ENCODE measurements at regions not wholly inside any gene's neighbourhood (a gene's known extent, or its start where the extent isn't known, plus 50 kb on each side); places are given as distances from the start of the nearest gene placed in this dataset.

DNA sequence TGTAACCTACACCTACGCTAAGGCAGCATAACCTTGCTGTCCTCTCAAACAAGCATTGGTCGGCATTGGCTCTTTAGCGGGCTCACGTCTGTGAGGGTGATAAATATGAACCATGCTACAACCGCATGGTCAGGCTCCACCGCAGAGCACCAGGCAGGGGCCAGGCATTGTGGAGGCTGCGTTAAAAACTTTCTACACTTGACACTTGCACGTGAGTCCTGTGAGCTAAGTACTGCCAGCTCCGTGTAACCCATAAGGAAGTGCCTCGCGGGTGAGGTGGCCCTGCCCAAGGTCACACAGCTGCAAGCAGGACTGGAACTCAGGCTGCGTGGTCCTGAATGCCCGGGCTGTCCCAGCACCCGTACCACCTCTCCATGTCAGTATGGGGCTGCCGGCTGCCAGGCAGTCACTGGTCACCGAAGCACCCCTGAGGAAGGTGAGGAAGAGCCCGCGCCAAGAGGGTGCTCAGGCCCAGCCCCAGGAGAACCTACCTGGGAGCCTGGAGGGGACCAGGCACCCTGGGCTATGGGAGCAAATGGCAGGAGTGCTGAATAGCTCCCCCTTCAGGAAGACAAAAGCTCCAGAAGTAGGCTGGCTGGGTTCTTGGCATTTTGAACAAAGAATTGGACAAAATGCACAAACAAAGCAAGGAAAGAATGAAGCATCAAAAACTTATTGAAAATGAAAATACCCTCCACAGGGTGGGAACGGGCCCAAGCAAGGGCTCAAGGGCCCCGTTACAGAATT, 271.1 kb upstream of the RAB6C start:
- Histone ChIP-seq H3K9me3 (no peaks in the 10 kb centered on the region), H3K36me3 (no peaks in the 10 kb centered on the region), H3K27me3 (no peaks in the 10 kb centered on the region), H3K4me3 (ENCODE audit: low read depth, low read length) (no peak overlapping the region), H3K4me1 (no peaks in the 10 kb centered on the region)
- TF ChIP-seq, protein P1, sequence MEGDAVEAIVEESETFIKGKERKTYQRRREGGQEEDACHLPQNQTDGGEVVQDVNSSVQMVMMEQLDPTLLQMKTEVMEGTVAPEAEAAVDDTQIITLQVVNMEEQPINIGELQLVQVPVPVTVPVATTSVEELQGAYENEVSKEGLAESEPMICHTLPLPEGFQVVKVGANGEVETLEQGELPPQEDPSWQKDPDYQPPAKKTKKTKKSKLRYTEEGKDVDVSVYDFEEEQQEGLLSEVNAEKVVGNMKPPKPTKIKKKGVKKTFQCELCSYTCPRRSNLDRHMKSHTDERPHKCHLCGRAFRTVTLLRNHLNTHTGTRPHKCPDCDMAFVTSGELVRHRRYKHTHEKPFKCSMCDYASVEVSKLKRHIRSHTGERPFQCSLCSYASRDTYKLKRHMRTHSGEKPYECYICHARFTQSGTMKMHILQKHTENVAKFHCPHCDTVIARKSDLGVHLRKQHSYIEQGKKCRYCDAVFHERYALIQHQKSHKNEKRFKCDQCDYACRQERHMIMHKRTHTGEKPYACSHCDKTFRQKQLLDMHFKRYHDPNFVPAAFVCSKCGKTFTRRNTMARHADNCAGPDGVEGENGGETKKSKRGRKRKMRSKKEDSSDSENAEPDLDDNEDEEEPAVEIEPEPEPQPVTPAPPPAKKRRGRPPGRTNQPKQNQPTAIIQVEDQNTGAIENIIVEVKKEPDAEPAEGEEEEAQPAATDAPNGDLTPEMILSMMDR (IDR thresholded peaks at IDR 0.05; ENCODE audit: low read depth, low read length) = no peak
- DNase-seq = no peak

DNA sequence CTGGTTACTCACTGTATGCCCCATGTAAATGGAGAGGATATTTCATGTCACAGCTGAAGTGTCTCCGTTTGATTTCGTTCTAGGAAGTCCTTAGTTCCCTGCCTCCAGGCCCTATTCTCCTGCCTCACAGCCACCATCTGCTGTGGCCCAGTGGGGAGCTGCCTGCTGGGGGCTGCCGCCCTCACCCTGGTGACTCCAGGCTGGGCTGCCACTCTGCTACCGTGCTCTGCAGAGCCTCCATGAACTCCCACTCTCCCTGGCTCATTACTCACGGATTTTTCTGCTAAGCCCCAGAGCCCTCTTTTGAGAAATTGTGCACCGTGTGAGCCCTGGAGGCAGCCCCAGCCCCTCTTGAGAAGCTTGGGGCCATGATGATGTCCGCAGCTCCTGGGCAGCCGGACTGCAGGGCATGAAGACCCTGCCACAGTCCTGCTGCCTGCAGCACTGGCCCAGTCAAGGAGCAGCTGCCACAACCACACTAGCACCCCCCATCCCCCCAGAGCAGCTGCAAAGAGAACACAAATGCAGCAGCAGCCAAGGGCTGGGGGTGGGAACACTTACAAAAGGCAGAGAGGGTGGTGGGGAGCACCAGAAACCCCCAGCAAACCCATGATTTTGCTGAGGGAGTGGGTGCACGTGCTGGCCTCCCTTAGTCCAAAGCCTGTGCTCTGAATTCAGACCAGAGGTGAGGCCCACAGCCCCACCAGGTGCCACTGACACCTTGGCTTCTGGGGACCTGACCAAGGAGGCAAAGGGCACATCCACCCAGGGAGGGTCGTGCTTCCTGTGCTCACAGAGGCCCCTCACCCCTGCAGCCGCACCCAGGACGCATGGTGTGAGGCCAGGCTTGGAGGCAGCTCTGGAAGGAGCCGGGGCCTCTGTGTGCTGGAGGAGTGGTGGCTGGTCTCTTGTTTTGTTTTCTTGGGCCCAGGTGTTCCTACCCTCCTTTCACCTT, 270.2 kb upstream of the RAB6C start:
- H3K4me3 ChIP-seq (ENCODE audit: low read depth, low read length) = no peak overlapping the region
- no peak for DNase-seq
- H3K9me3 ChIP-seq = no peaks in the 10 kb centered on the region
- no peaks in the 10 kb centered on the region for H3K4me1 ChIP-seq
- H3K27me3 ChIP-seq = no peaks in the 10 kb centered on the region
- TF ChIP-seq, protein P1 (IDR thresholded peaks at IDR 0.05; ENCODE audit: low read depth, low read length) = no peak
- H3K36me3 ChIP-seq = no peaks in the 10 kb centered on the region

DNA sequence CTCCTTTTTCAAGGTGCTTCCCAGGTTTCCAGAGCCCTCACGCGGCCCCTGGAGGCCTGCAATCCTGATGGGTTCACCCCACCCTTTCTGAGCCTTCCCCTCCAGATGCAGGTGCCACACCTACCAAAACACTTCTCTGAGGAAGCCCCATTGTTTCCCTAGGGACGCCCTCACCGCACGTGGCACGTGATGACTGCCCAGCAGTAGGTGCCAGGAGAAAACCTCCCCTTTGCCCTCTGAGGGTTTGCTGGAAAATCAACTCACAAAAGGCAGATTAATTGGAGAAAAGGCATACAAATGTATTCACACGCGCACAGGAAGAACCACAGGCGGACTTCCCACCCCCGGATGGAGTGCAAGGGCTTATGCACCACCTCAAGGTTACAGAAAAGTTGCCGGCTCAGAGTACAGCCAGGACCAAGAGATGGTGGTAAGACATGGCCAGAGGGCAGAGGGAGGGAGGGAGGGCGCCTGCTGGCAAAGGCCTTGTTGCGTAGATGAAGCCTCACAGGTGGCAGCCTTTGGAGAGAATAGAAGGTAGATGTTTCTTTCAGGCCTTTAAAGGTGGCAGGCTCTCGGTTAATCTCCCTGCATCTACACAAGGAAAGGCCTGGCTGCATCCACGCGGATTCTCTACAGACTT, 269.4 kb upstream of the RAB6C start:
- no peaks in the 10 kb centered on the region for H3K4me1 ChIP-seq
- no peak for DNase-seq
- H3K27me3 ChIP-seq = no peaks in the 10 kb centered on the region
- TF ChIP-seq, protein P1 (IDR thresholded peaks at IDR 0.05; ENCODE audit: low read depth, low read length) = no peak
- no peak overlapping the region for H3K4me3 ChIP-seq (ENCODE audit: low read depth, low read length)
- H3K36me3 ChIP-seq = no peaks in the 10 kb centered on the region
- H3K9me3 ChIP-seq = no peaks in the 10 kb centered on the region

DNA sequence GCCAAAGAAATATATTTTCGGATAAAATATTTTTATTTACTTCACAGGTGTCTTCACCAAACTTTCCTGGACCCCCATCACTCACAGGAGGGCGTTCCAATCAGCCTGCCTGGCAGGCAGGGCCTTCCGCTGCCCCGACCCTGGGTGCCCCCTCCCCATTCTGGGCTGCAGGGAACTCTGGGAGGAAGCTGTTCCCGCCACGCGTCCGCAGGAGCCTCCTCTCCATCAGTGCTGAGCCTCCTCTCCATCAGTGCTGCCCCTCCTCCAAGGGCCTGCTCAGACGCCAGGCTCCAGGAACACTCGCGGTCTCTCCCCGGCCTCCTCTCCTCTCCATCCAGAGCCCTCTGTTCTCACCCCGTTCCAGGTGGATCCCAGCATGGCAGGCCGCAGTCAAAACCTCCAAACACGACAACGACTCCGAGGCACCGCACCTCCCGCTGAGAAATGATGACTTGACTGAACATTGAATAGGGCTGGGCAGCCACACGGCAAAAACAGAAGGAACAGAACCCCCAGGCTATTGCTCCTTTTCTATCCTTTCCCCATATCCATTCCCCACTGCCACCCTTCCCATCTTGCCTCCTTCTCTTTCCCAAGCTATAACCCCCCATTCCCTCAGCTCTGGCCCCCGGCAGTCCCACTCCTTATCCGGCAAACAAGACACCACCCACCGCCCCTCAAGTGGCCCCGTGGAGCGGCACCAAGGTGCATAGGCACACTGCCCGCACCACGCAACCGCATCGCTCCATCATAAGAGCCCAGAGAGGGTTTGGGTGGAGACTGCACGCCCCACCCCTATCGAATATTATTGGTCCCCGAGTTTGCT, 268.6 kb upstream of the RAB6C start:
- Histone ChIP-seq H3K27me3 (no peaks in the 10 kb centered on the region), H3K36me3 (no peaks in the 10 kb centered on the region), H3K9me3 (no peaks in the 10 kb centered on the region), H3K4me3 (ENCODE audit: low read depth, low read length) (no peak overlapping the region), H3K4me1 (no peaks in the 10 kb centered on the region)
- no peak for DNase-seq
- TF ChIP-seq, protein P1 (IDR thresholded peaks at IDR 0.05; ENCODE audit: low read depth, low read length) = no peak

DNA sequence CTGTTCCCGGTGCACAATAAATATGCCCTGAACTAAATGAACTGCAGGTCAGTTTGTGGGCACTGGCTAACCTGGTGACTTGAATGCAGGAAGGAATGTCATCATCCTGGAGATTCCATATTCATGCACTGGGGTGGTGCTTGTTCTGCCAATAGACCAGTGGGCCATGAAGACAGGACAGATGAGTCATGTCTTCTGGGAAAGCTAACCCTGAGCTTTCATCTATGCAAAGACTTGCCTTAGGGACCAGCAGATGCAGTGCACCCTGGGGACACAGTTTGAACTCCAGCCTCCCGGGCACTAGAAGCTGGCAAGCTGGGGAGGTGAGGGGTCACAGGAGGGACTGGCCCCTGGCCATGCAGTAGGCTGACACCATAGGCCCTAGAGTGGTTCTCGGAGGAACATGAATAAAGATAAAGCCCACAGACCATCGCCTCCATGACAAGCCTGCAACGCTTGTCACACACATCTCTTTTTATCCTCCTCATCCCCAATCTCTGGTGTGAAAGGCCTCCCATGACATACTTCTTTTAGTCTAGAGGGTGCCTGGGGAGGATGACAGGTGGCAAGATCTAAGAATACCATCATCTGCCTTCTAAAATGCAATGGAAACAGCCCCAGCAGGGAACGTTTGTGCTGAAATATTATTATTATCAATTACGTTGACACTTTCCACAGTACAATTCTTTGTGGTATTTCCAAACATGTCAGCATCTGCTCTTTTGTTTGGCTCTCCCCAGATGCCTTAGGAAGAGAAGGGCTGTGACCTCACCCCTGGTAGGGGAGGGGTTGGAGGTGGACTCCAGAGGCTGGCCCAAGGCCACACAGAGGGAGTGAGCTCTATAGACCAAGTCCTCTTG, 267.4 kb upstream of the RAB6C start:
- Histone ChIP-seq H3K9me3 (no peaks in the 10 kb centered on the region), H3K4me1 (no peaks in the 10 kb centered on the region), H3K27me3 (no peaks in the 10 kb centered on the region), H3K4me3 (ENCODE audit: low read depth, low read length) (no peak overlapping the region), H3K36me3 (no peaks in the 10 kb centered on the region)
- TF ChIP-seq, protein P1 (IDR thresholded peaks at IDR 0.05; ENCODE audit: low read depth, low read length) = no peak
- no peak for DNase-seq
